IPS DF 6.9 (cell line): ENCODE measurements at regions not wholly inside any gene's neighbourhood (a gene's known extent, or its start where the extent isn't known, plus 50 kb on each side); places are given as distances from the start of the nearest gene placed in this dataset.

Experiments used
- DNase-seq: peaks from one replicate; pipeline ENCODE4 v3.0.0-alpha.2; 2013; ENCODE audit warnings: low read depth, low spot score
- H3K27ac ChIP-seq: one replicate; pipeline ENCODE4 v1.5.1; 2013; ENCODE audit warnings: low read length, control low read depth
- H3K27me3 ChIP-seq: 2 replicates; pipeline ENCODE4 v1.6.1; 2013; ENCODE audit warnings: mild to moderate bottlenecking, low read length; ENCODE audit not compliant: control insufficient read depth, insufficient read depth
- H3K36me3 ChIP-seq: 2 replicates; pipeline ENCODE4 v1.6.1; 2013; ENCODE audit warnings: low read length; ENCODE audit not compliant: control insufficient read depth, insufficient read depth
- H3K4me1 ChIP-seq: 2 replicates; pipeline ENCODE4 v1.6.1; 2013; ENCODE audit warnings: low read length; ENCODE audit not compliant: control insufficient read depth, insufficient read depth
- H3K4me3 ChIP-seq: 2 replicates; pipeline ENCODE4 v1.5.1; 2013; ENCODE audit warnings: mild to moderate bottlenecking, low read length
- H3K9me3 ChIP-seq: 2 replicates; pipeline ENCODE4 v1.6.1; 2013; ENCODE audit warnings: low read length, inconsistent platforms; ENCODE audit not compliant: control insufficient read depth, insufficient read depth
- WGBS: extraction: QIAGEN DNeasy Blood & Tissue Kit; methylation state at CpG from one replicate; pipeline ENCODE4 v1.1.7; 2013; ENCODE audit warnings: mixed read lengths, missing lambda C conversion rate; ENCODE audit not compliant: insufficient read length, insufficient coverage; 5-methylcytosine and 5-hydroxymethylcytosine counted together

DNA sequence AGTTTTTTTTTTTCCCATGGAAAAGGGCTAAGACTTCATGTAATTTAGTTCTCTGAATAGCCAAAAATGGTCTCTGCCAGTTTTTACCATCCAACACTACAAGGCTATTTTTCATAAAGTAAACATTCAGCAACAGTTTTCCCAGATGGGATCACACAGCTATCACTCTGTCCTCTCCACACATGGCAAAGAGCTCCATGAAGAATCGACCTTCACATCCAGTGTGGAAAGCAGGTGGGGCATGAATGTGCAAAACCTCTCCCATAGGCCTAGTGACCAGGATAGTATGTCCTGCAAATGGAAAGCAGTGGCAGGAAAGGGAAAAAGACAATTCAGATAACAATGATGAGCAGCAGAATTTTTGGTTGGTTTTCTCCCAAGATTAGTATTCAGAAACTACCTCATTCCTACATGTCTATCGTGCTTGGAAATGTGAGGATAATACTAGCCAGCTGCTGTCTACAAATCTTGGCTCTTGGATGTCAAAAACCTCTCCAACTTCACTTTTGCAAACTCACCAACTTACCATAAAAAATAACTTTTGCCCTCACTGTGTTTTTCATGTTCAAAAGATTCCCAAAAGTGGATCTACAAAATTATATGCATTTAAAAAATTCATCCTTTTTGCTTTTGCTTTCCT is 159.7 kb upstream of the MCHR2 start:
- no CpG with 5 or more reads among the region's 2 CpGs for WGBS
- H3K4me1 ChIP-seq: no peaks in the 10 kb centered on the region
- H3K27ac ChIP-seq: no peak overlapping the region
- H3K27me3 ChIP-seq: no peaks in the 10 kb centered on the region
- DNase-seq: no peak
- H3K36me3 ChIP-seq: no peaks in the 10 kb centered on the region
- H3K4me3 ChIP-seq: no peak overlapping the region
- H3K9me3 ChIP-seq: no peaks in the 10 kb centered on the region

DNA sequence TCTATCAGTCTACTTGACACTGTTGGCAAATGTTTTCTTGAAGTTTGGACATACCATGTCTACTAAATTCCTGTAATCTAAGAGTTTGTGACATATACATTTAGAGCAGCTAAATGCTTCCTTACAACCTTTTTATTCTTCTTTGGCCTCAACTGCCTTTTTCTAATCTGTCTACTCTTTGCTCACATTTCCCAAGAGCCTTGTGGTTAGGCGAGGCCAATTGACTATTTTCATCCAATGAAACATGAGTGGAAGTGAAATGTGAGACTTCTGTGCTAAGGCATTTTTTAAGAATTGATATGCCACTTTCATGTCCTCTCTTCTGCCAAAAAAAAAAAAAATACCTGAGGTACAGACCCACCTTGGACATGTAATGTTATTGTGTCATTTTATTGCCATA is 158.2 kb upstream of the MCHR2 start:
- H3K27me3 ChIP-seq: no peaks in the 10 kb centered on the region
- H3K4me1 ChIP-seq: no peaks in the 10 kb centered on the region
- no peaks in the 10 kb centered on the region for H3K9me3 ChIP-seq
- no peak for DNase-seq
- no CpG with 5 or more reads among the region's 1 CpG for WGBS
- no peak overlapping the region for H3K27ac ChIP-seq
- H3K36me3 ChIP-seq: no peaks in the 10 kb centered on the region
- H3K4me3 ChIP-seq: no peak overlapping the region

DNA sequence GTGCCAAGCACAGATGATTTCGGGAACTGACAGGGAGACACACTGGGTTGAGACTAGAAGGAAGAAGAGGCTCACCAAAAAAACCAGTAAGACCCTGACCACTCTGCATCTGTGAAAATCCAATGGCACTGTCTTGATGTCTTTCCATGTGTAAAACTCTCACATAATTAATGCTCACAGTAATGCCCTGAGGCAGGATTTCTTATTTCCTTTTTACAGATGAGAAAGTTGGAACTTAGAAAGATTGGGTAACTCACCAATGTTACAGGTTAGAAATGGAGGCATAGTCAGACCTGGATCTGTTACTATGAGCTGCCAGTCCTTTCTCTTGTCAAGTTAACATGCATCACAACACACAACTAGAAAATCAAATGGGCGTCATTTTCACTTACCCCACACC is 151.0 kb upstream of the MCHR2 start:
- Histone ChIP-seq H3K4me3 (no peak overlapping the region), H3K36me3 (no peaks in the 10 kb centered on the region), H3K27me3 (no peaks in the 10 kb centered on the region; the same call in 1 of the 2 replicates), H3K4me1 (no peaks in the 10 kb centered on the region), H3K9me3 (no peaks in the 10 kb centered on the region), H3K27ac (no peak overlapping the region)
- WGBS: no CpG with 5 or more reads among the region's 2 CpGs
- DNase-seq: no peak

DNA sequence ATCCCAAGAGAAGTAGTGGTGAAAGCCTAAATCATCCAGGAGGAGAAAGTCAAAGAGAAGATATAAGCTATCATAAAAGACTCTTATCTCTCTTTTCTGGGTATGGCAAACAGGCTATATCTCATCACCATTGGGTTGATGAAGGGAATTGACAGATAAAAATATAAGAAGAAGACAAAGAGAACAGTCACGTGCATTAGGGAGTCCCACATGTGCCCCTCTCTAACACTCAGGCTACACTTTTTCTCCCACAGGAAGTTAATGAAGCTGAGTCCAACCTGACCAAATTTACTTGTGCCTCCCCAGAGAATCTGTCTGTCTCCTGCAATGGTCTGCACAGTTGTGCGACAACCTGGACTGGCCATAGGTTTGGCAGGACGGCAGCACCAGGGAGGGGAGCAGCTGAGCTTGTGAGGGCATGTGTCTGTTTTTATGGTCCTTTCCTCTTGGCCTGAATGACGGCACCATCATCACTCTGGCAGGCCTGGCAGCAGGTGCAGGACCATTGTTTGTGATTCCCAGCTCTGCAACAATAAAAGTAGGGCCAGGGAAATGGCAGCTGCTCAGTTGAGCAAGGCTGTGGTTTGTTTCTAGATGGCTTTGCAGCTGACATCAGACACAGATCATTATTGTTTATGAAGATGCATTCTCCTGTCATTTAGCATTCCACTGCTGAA is 144.5 kb upstream of the MCHR2 start:
- H3K27ac ChIP-seq: no peak overlapping the region
- WGBS: no CpG with 5 or more reads among the region's 4 CpGs
- no peaks in the 10 kb centered on the region for H3K4me1 ChIP-seq
- H3K36me3 ChIP-seq: no peaks in the 10 kb centered on the region
- no peaks in the 10 kb centered on the region for H3K9me3 ChIP-seq
- H3K27me3 ChIP-seq: no peaks in the 10 kb centered on the region
- no peak overlapping the region for H3K4me3 ChIP-seq
- no peak for DNase-seq

DNA sequence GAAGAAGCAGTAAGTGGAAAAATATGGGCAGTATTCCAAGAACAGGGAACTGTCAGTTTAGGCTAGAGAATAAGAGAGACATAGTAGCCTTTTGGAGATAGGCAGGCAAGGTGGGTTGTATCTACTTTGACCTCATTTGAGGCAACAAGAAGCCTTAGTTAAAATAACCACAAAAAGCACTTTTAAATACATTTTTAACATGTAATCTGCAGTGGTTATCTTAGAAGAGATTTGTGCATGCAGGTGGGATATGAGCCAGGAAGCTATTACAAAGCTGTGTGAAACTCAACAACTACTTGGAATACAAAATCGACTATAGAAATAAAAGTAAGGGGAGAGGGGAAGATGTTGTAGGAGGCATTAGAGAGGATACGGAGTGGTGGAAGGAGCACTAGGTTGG is 143.7 kb upstream of the MCHR2 start:
- Histone ChIP-seq H3K27me3 (no peaks in the 10 kb centered on the region), H3K4me1 (no peaks in the 10 kb centered on the region), H3K4me3 (no peak overlapping the region), H3K9me3 (no peaks in the 10 kb centered on the region), H3K36me3 (no peaks in the 10 kb centered on the region), H3K27ac (no peak overlapping the region)
- no CpG with 5 or more reads among the region's 2 CpGs for WGBS
- no peak for DNase-seq

DNA sequence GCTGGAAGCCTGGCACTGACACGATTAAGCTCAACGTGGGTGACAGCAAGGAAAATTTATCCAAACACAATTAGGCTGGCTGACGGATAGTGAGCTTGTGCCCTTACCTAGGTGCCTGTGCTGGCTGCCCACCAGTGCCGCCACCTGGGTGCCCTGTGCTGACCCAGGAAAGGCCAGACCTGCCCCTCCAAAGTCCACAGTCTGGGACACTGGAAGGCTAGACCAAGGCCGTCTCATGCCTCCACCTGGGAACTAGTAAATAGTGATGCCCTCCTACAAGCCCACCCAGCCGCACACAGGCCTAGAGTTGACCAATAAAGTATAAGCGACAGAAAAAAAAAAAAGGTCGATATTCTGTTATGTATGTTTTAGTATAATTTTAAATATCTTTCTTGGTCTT is 142.6 kb upstream of the MCHR2 start:
- no peaks in the 10 kb centered on the region for H3K4me1 ChIP-seq
- H3K27me3 ChIP-seq: no peaks in the 10 kb centered on the region
- no peak overlapping the region for H3K27ac ChIP-seq
- WGBS: no CpG with 5 or more reads among the region's 8 CpGs
- DNase-seq: no peak
- no peaks in the 10 kb centered on the region for H3K36me3 ChIP-seq
- no peaks in the 10 kb centered on the region for H3K9me3 ChIP-seq
- no peak overlapping the region for H3K4me3 ChIP-seq

DNA sequence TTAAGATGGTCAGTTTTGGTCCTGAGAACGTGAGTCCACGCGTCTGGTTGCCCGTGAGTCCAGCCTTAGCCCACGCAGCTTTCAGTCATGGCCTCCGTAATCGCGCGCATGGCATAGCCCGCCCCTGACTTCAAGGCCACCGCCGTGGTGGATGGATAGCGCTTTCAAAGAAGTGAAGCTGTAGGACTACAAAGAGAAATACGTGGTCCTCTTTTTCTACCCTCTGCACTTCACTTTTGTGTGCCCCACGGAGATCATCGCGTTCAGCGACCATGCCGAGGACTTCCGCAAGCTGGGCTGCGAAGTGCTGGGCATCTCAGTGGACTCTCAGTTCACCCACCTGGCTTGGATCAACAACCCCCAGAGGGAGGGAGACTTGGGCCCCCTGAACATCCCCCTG is 142.0 kb upstream of the MCHR2 start:
- no peaks in the 10 kb centered on the region for H3K4me1 ChIP-seq
- no CpG with 5 or more reads among the region's 21 CpGs for WGBS
- no peaks in the 10 kb centered on the region for H3K36me3 ChIP-seq
- no peaks in the 10 kb centered on the region for H3K27me3 ChIP-seq
- DNase-seq: no peak
- no peaks in the 10 kb centered on the region for H3K9me3 ChIP-seq
- H3K27ac ChIP-seq: no peak overlapping the region
- H3K4me3 ChIP-seq: no peak overlapping the region

DNA sequence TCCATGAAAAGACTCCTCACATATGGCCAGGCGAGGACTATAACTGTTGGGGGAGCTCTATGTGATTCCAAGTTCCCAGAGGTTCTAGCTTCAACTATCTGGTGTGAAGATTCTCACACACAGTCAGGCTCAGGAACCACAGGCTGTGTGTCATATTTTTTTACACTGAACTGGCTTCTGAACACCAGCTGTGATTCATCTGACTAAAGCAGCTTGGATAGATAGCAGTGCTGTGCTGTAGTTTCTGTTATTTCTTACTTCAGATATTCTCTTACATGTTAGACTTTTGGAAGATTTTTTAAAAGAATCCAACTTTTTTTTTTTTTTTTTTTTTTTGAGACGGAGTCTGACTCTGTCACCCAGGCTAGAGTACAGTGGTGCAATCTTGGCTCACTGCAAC is 140.7 kb upstream of the MCHR2 start:
- Histone ChIP-seq H3K27ac (no peak overlapping the region), H3K9me3 (no peaks in the 10 kb centered on the region), H3K36me3 (no peaks in the 10 kb centered on the region), H3K27me3 (no peaks in the 10 kb centered on the region), H3K4me3 (no peak overlapping the region), H3K4me1 (no peaks in the 10 kb centered on the region)
- no CpG with 5 or more reads among the region's 2 CpGs for WGBS
- DNase-seq: no peak

DNA sequence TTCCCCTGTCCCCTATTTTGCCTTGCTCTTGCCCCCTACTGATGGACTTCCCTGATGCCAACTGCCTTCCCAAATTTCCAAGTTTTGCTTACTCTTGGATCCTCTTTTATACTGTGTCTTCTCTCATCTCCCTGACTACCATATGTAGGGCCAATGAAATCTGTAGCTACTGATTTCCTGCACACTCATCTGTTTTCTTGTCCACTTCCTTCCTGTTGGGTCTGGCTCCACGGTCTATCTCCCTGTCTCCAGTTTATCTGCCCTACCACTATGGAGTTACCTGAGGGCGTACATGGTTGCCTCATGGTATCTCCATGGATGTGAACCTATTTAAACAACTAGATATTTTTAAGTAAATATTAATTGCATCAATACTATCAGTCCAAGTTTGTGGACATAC is 140.3 kb upstream of the MCHR2 start:
- no peaks in the 10 kb centered on the region for H3K27me3 ChIP-seq
- H3K27ac ChIP-seq: no peak overlapping the region
- no peak overlapping the region for H3K4me3 ChIP-seq
- no peaks in the 10 kb centered on the region for H3K36me3 ChIP-seq
- no peaks in the 10 kb centered on the region for H3K4me1 ChIP-seq
- H3K9me3 ChIP-seq: no peaks in the 10 kb centered on the region
- no CpG with 5 or more reads among the region's 2 CpGs for WGBS
- no peak for DNase-seq

DNA sequence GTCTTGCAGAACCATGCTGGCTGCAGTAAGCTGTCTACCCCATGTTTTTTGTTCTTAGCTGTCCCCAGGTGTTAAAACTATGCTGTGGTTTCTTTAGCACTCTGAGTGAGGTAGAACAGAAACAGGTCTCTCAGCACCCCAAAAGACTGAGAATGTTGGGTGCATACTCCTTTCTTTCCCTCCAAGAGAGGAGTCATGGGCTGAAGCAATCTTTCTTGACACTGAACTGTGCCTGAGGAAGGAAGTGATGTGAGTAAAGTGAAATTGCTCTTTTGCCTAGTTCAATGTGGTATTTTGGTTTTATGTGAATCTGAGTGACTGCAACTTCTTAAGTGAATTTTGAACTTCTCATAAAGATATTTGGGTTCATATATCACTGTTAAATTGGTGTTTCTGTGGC is 138.0 kb upstream of the MCHR2 start:
- Histone ChIP-seq H3K27me3 (no peaks in the 10 kb centered on the region), H3K4me1 (no peaks in the 10 kb centered on the region), H3K36me3 (no peaks in the 10 kb centered on the region), H3K9me3 (no peaks in the 10 kb centered on the region), H3K27ac (no peak overlapping the region), H3K4me3 (no peak overlapping the region)
- no peak for DNase-seq

DNA sequence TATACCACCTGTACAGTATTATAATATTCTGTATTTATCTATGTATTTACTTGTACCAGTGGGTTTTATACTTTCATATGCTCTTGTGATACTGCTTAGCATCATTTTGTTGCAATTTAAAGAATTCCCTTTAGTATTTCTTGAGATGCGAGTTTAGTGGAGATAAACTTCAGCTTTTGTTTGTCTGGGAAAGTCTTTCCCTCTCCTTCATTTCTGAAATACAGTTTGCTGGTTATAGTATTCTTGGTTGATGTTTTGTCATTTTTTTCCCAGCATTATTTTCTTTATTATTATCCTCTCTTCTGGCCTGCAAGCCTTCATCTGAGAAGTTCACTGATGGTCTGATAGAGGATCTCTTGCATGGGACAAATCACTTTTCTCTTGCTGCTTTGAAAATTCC is 136.6 kb upstream of the MCHR2 start:
- no peak overlapping the region for H3K4me3 ChIP-seq
- WGBS: no CpG with 5 or more reads among the region's 1 CpG
- H3K27me3 ChIP-seq: no peaks in the 10 kb centered on the region
- H3K27ac ChIP-seq: no peak overlapping the region
- H3K36me3 ChIP-seq: no peaks in the 10 kb centered on the region
- DNase-seq: no peak
- no peaks in the 10 kb centered on the region for H3K9me3 ChIP-seq
- no peaks in the 10 kb centered on the region for H3K4me1 ChIP-seq
